ENCODE measurements at regions not wholly inside any gene's neighbourhood (a gene's known extent, or its start where the extent isn't known, plus 50 kb on each side); places are given as distances from the start of the nearest gene placed in this dataset.

- TF ChIP-seq, protein P1, sequence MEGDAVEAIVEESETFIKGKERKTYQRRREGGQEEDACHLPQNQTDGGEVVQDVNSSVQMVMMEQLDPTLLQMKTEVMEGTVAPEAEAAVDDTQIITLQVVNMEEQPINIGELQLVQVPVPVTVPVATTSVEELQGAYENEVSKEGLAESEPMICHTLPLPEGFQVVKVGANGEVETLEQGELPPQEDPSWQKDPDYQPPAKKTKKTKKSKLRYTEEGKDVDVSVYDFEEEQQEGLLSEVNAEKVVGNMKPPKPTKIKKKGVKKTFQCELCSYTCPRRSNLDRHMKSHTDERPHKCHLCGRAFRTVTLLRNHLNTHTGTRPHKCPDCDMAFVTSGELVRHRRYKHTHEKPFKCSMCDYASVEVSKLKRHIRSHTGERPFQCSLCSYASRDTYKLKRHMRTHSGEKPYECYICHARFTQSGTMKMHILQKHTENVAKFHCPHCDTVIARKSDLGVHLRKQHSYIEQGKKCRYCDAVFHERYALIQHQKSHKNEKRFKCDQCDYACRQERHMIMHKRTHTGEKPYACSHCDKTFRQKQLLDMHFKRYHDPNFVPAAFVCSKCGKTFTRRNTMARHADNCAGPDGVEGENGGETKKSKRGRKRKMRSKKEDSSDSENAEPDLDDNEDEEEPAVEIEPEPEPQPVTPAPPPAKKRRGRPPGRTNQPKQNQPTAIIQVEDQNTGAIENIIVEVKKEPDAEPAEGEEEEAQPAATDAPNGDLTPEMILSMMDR (IDR thresholded peaks at IDR 0.05 in 4 of 5, conservative IDR thresholded peaks at IDR 0.05 in 1 of 5) = no peak
- TF ChIP-seq POLR2A (IDR thresholded peaks at IDR 0.05) = no peak
Observed at GRCh38 chr3:40615110-40615915, 90.6 kb downstream of the ZNF621 start.
